ENCODE measurements at regions not wholly inside any gene's neighbourhood (a gene's known extent, or its start where the extent isn't known, plus 50 kb on each side); places are given as distances from the start of the nearest gene placed in this dataset.

GRCh38 chr13:50071379-50071778, 56.1 kb downstream of the KCNRG start:
- DNase-seq = no peak

DNA sequence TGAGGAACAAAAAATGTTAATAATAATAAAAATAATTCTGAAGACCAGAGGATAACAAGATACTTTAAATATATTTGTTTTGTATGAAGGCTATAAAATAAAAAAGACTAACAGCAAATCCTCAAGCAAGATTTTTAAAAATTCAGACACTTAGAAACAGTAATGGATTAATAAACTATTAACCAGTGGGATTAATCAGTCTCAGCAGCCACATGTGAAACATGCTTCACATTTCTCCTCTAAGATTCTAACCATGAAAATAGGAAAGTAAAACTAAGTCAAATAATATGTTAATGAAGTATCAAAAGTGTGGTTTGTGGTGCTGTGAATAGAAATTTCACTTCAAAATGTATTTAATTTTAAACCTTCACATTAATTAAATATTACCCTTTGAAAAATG, 57.4 kb downstream of the KCNRG start:
- no peak for DNase-seq

- no peak for DNase-seq
Measured at GRCh38 chr13:50073340-50073739, 58.1 kb downstream of the KCNRG start.

GRCh38 chr13:50074843-50075242, 59.6 kb downstream of the KCNRG start:
- no peak for DNase-seq

DNA sequence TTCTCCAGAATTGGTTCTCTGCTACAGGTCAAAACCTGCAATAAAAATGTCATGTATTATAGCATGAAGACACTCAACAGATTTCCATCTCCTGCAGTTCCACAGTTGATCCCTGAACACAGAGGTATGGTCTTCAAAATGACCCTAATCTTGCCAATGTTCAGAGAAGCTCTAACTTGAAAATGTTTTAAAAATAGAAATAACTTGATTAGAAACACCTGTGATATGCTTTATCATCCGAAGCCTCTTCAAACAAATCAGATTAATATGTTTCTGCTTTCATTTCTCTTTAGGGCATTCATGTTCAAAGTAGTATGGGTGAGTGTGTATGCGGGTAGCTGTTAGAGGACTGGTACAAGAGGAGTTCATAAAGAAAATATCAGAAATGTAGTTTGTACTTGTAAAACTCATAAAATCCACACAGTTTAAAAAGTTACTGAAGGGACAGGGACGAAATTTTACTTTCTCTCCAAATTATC, 60.4 kb downstream of the KCNRG start:
- no peak for DNase-seq

DNA sequence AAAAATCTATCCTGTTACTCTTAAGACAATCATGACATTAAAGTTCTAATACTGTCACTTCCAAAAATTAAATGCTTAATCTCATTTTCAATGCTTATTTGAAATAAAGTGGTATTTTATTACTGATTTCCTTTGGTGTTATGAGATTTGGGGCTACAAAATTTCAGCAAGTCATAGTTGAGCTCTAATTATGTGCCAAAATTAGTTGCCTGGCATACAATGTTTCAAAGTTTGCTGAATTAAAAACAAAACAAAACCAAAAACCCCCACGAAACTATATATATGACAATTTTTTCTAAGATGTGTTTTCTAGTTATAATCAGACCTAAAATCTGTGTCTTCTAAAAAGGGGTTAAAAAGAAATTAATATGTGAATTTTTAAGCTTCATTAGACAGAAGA, 62.2 kb downstream of the KCNRG start:
- no peak for DNase-seq

DNA sequence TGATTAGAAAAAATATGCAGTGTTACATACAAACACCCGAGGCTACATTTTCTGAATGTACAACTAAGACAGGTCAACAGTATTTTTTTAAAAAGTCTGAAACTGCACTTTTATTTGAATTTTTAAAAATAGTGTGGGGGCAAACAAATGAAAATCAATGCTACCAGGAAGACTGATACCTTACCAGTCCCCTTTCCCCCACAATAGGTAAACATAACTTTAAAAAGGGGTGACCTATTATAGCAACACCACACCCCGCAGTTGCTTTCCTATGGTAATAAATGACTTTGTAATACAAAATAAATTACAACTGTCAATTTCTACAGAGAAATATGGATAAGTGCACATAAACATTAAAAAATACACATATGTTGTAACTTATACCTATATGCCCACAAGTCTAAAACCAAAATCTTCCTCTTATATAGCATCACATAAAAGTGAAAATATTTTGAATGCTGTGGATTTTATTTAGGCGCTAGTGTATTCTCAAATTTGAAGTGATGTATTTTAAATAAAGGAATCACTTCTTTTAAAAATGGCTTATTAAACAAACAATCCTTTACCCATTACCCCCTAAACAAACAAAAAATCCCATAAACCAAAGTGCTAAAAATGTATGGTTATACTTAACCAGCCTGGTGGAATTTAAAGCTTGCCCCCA, 63.1 kb downstream of the KCNRG start:
- DNase-seq = no peak

DNA sequence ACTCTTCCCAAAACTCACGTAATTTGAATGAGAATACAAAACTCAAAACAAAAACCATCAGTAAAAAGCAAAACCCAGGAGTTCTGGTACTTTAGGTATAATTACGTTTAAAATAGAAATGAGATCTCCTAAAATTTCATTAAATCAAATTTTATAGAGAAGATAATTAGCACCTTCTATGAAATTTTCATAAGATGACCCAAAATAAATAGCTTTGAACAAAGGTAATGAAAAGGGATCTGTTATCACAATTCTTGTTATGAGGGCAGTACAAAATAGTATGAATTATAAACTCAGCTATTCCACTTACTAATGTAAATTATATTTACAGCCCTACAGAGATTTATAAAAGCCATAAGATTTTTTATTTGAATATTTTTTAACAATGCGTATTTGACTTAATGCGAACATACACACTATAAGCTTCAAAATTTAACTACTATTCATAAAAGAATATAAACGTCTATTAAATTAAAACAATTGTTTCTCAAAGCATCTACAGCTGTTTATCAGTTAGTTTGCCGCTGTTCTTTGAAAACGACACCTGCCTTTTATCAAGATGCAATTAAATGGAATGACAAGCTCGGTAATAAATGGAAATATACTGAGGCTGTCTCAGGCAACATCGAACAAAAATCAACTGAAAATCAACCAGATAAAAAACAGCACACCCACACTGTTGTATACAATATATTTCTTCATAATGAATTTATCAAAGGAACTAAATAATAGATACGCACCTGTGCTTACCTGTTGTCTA, 63.8 kb downstream of the KCNRG start:
- no peak for DNase-seq

DNA sequence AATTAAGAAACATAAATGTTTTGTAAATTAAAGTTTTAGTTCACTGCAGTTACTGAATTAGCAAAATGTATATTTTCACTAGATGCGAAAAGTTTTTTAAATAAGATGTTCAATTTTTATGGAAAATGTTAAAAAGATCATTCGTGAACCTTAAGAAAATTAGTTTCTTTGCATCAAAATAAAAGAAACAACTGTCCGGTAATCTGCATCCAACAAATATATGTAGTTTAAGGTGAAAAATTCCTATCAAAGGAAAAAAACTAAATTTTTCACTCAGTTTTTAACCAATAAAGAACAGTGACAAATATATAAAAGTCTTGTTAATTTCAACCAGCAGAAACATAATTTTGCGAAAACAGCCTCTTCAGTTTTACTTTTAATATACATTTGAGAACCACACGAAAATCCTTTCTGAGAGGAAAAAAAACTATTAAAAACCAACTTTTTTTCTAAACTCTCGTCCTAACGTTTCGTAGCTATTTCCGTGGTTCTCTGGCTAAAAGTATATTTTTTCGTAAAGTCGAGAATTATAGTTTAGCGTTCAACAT, 64.5 kb downstream of the KCNRG start:
- DNase-seq = no peak

- no peak for DNase-seq
Measured at GRCh38 chr13:50080203-50080910, 65.1 kb downstream of the KCNRG start.

GRCh38 chr13:50080911-50081678, 65.9 kb downstream of the KCNRG start:
- DNase-seq = no peak

GRCh38 chr13:50081679-50082425, 66.6 kb downstream of the KCNRG start:
- peak; percentile 83 for DNase-seq

DNA sequence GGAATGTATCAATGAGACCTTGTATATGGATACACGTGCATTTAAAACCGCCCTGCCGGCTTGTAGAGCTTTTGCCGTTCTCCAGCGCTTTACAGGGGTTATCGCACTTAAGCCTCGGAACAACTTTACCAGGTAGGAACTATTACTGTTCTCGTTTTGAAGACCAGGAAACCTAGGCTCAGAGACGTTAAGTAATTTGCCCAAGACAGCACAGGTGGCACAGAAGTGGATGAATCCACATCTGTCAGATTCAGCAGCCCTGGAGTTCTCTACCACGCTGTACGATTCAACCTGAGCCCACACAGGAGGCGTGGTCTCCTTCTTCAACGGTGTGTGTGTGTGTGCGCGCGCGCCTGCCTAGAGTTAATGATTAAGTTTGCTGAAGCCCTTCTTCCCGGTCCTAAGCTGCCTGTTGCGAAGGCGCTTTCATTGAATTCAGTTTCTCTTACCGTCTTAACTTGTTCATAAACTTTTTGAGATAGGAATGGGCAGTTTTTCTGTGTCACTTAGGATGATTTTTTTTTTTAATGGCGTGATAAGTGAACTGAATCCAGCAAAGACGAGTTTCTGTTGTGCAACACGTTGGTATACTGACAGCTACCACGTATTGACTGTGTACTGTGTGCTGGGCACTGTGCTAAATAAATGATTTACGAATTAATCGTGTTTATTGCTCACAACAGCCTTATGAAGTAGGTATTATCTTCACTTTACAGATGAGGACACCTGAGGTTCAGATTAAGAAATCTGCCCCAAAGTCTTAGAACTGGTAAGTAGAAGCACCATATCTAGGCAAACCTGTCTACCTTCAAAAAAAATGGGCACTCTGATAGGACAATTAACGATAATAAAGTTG, 67.4 kb downstream of the KCNRG start:
- DNase-seq = peak; percentile 49

GRCh38 chr13:50085063-50085462, 69.8 kb downstream of the KCNRG start:
- DNase-seq = no peak

- no peak for DNase-seq
Measured at GRCh38 chr13:50089633-50090032, 74.4 kb downstream of the KCNRG start.

- DNase-seq = no peak
Measured at GRCh38 chr13:50090211-50090610, 75.0 kb downstream of the KCNRG start.

- no peak for DNase-seq
Measured at GRCh38 chr13:50094615-50095293, 79.5 kb downstream of the KCNRG start.

DNA sequence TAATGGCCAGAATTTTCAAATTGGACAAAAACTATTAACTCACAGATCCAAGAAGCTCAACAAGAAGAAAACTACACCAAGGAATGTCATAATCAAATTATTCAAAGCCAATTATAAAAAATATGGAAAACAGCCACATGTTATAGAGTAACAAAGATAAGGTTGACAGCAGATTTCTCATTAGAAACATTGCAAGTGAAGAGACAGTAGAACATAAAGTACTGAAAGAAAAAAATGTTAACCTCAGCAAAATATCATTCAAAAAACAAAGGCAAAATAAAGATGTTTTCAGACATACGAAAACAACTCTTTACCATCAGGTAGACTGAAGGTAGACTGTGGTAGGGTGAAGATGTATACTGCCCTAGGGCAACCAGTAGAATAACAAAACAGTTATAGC, 83.4 kb downstream of the KCNRG start:
- DNase-seq = no peak

DNA sequence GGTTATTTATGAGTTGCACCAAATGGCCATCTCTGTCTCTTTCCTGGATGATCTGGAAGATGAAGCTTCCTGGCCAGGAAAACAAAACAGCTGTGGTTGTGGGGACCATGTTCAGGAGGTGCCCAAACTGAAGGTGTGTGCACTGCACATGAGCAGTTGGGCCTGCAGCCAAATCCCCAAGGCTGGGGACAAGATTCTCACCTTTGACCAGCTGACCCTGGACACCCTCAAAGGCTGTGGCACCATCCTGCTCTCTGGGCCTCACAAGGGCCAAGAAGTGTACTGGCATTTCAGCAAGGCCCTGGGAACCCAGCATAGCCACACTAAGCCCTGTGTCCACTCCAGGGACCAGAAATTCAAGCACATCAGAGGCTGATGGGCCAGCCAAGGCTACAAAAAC, 84.2 kb downstream of the KCNRG start:
- no peak for DNase-seq

- DNase-seq = no peak
Measured at GRCh38 chr13:50101590-50101989, 86.3 kb downstream of the KCNRG start.

All from NCI-H524 treated with DMSO at 0.1 percent for 48 hours (cell line).